ENCODE measurements at regions not wholly inside any gene's neighbourhood (a gene's known extent, or its start where the extent isn't known, plus 50 kb on each side); places are given as distances from the start of the nearest gene placed in this dataset.

- TF ChIP-seq CTCF (IDR thresholded peaks at IDR 0.05) (no peak), CEBPB (IDR thresholded peaks at IDR 0.05) (no peak), RAD21 (conservative IDR thresholded peaks at IDR 0.05 in 1 of 2, IDR thresholded peaks at IDR 0.05 in 1 of 2) (no peak), EP300 (IDR thresholded peaks at IDR 0.05) (no peak), POLR2A (IDR thresholded peaks at IDR 0.05; ENCODE audit: low read length) (no peak), RCOR1 (IDR thresholded peaks at IDR 0.05; ENCODE audit: low read depth, low read length) (no peak), REST (IDR thresholded peaks at IDR 0.05) (no peak), MAX (IDR thresholded peaks at IDR 0.05) (no peak)
These were observed 504.8 kb downstream of the PIK3C3 start for GRCh38 chr18:42459873-42460272.
